Middle frontal gyrus (tissue), 1 donor: ENCODE measurements at regions not wholly inside any gene's neighbourhood (a gene's known extent, or its start where the extent isn't known, plus 50 kb on each side); places are given as distances from the start of the nearest gene placed in this dataset.

Experiments
- DNase-seq: peaks from one replicate; pipeline ENCODE4 v3.0.0-alpha.2; 2015; ENCODE audit warnings: low spot score; ENCODE audit errors: extremely low spot score

GRCh38 chrX:16488959-16489358, 161.0 kb upstream of the S100G start:
- no peak for DNase-seq

GRCh38 chrX:16491461-16491860, 158.5 kb upstream of the S100G start:
- DNase-seq: no peak

GRCh38 chrX:16496175-16496574, 153.8 kb upstream of the S100G start:
- no peak for DNase-seq

GRCh38 chrX:16511796-16512776, 137.9 kb upstream of the S100G start:
- DNase-seq: no peak

- no peak for DNase-seq
These were observed 133.6 kb upstream of the S100G start for GRCh38 chrX:16516232-16516876.

- DNase-seq: no peak
These were observed 132.8 kb upstream of the S100G start for GRCh38 chrX:16517039-16517605.

GRCh38 chrX:16518131-16518530, 131.8 kb upstream of the S100G start:
- DNase-seq: no peak

GRCh38 chrX:16524316-16524715, 125.6 kb upstream of the S100G start:
- no peak for DNase-seq

- no peak for DNase-seq
These were observed 124.0 kb upstream of the S100G start for GRCh38 chrX:16526003-16526402.

- DNase-seq: no peak
These were observed 121.3 kb upstream of the S100G start for GRCh38 chrX:16528620-16529019.
